Right atrium auricular region (tissue), 2 donors: ENCODE measurements at regions not wholly inside any gene's neighbourhood (a gene's known extent, or its start where the extent isn't known, plus 50 kb on each side); places are given as distances from the start of the nearest gene placed in this dataset.

ENCODE experiments used
- DNase-seq: peaks from one replicate; pipeline ENCODE4 v3.0.0-alpha.2; 2019; ENCODE audit warnings: low spot score
- H3K27ac ChIP-seq, 2 donors: fragments of 200-600 bp; sonication (generic); 1 replicate in 1 of 2; 2 replicates in 1 of 2; pipeline ENCODE4 v1.5.1; 2016 to 2019
- H3K27me3 ChIP-seq, 2 donors: fragments of 200-600 bp; sonication (generic); one replicate each; pipeline versions ENCODE4 v1.5.1 to v1.6.0; 2017 to 2019
- H3K36me3 ChIP-seq: fragments of 200-600 bp; sonication (generic); one replicate; pipeline ENCODE4 v1.5.1; 2016
- H3K4me1 ChIP-seq, 2 donors: fragments of 200-600 bp; sonication (generic); one replicate each; pipeline versions ENCODE4 v1.5.1 to v1.6.0; 2017 to 2019
- H3K4me3 ChIP-seq, 2 donors: fragments of 200-600 bp; sonication (generic); 1 replicate in 1 of 2; 2 replicates in 1 of 2; pipeline ENCODE4 v1.5.1; 2017 to 2019; ENCODE audit warnings: mild to moderate bottlenecking in 1 of 2, moderate library complexity in 1 of 2
- H3K9me3 ChIP-seq, 2 donors: fragments of 200-600 bp; sonication (generic); one replicate each; pipeline ENCODE4 v1.5.1; 2019
- CTCF ChIP-seq, 2 donors: fragments of 200-600 bp; sonication (generic); IDR thresholded peaks; one replicate each; pipeline ENCODE4 v1.5.1; 2019; ENCODE audit warnings: antibody characterized with exemption in 2 of 2

GRCh38 chr15:37206690-37207089 lies 106.3 kb upstream of the MEIS2 start:
- Histone ChIP-seq H3K4me1 (no peaks in the 10 kb centered on the region), H3K27me3 (no peaks in the 10 kb centered on the region), H3K36me3 (no peaks in the 10 kb centered on the region), H3K4me3 (no peak overlapping the region), H3K27ac (no peak overlapping the region), H3K9me3 (no peaks in the 10 kb centered on the region)
- DNase-seq: no peak
- no peak for TF ChIP-seq CTCF (IDR thresholded peaks at IDR 0.05)

- Histone ChIP-seq H3K27me3 (no peaks in the 10 kb centered on the region), H3K27ac (no peak overlapping the region), H3K36me3 (no peaks in the 10 kb centered on the region), H3K4me1 (no peaks in the 10 kb centered on the region), H3K9me3 (no peaks in the 10 kb centered on the region), H3K4me3 (no peak overlapping the region)
- no peak for TF ChIP-seq CTCF (IDR thresholded peaks at IDR 0.05)
- no peak for DNase-seq
Measured at GRCh38 chr15:37208146-37209040, 108.0 kb upstream of the MEIS2 start.

- Histone ChIP-seq H3K4me3 (no peak overlapping the region), H3K27me3 (no peaks in the 10 kb centered on the region), H3K27ac (no peak overlapping the region), H3K9me3 (no peaks in the 10 kb centered on the region), H3K36me3 (no peaks in the 10 kb centered on the region), H3K4me1 (no peaks in the 10 kb centered on the region)
- TF ChIP-seq CTCF (IDR thresholded peaks at IDR 0.05): no peak
- DNase-seq: no peak
Measured at GRCh38 chr15:37209041-37209363, 108.7 kb upstream of the MEIS2 start.

- Histone ChIP-seq H3K4me3 (no peak overlapping the region), H3K27ac (no peak overlapping the region), H3K27me3 (no peaks in the 10 kb centered on the region), H3K4me1 (no peaks in the 10 kb centered on the region), H3K9me3 (no peaks in the 10 kb centered on the region), H3K36me3 (no peaks in the 10 kb centered on the region)
- TF ChIP-seq CTCF (IDR thresholded peaks at IDR 0.05): no peak
- no peak for DNase-seq
Measured at GRCh38 chr15:37217567-37217966, 117.2 kb upstream of the MEIS2 start.

GRCh38 chr15:37218351-37218916 lies 118.1 kb upstream of the MEIS2 start:
- no peaks in the 10 kb centered on the region for H3K9me3 ChIP-seq
- no peak for TF ChIP-seq CTCF (IDR thresholded peaks at IDR 0.05)
- H3K27me3 ChIP-seq: no peaks in the 10 kb centered on the region
- H3K4me3 ChIP-seq: no peak overlapping the region
- no peak overlapping the region for H3K27ac ChIP-seq
- no peaks in the 10 kb centered on the region for H3K36me3 ChIP-seq
- no peak for DNase-seq
- no peaks in the 10 kb centered on the region for H3K4me1 ChIP-seq
